Neural cell (in vitro differentiated cells): ENCODE measurements at regions not wholly inside any gene's neighbourhood (a gene's known extent, or its start where the extent isn't known, plus 50 kb on each side); places are given as distances from the start of the nearest gene placed in this dataset.
"Not testable (repeated sequence)": the region's sequence is repeated elsewhere in the genome, so short reads cannot be mapped to it uniquely, and the experiment has no call there.

Source experiments
- CTCF ChIP-seq: fragments of 450-650 bp; IDR thresholded peaks from 2 replicates; pipeline ENCODE4 v1.5.1; 2014; ENCODE audit warnings: antibody characterized with exemption, mild to moderate bottlenecking, moderate library complexity; ENCODE audit not compliant: poor library complexity, severe bottlenecking
- EP300 ChIP-seq: fragments of 450-650 bp; conservative IDR thresholded peaks from 2 replicates; pipeline ENCODE4 v1.6.1; 2014; ENCODE audit warnings: antibody characterized with exemption, mild to moderate bottlenecking, moderate library complexity; ENCODE audit not compliant: poor library complexity, severe bottlenecking
- EZH2 ChIP-seq: fragments of 200-600, 300-800 bp; shearing (Covaris generic), sonication (generic); IDR thresholded peaks from 2 replicates; pipeline ENCODE4 v1.6.1; 2014; ENCODE audit warnings: antibody characterized with exemption, low read length, borderline replicate concordance, mild to moderate bottlenecking; ENCODE audit not compliant: insufficient read depth, poor library complexity, severe bottlenecking
- RAD21 ChIP-seq: fragments of 450-650 bp; conservative IDR thresholded peaks from 2 replicates; pipeline ENCODE4 v1.6.1; 2014; ENCODE audit warnings: antibody characterized with exemption, mild to moderate bottlenecking, moderate library complexity
- REST ChIP-seq: IDR thresholded peaks from 2 replicates; pipeline ENCODE4 v1.6.1; 2012; ENCODE audit warnings: borderline replicate concordance
- TAF1 ChIP-seq: IDR thresholded peaks from 2 replicates; pipeline ENCODE4 v1.6.1; 2012; ENCODE audit warnings: low read depth

- TF ChIP-seq CTCF, REST, RAD21, TAF1, EP300, EZH2: not testable (repeated sequence)
Measured at GRCh38 chr11:98330306-98330705, 690.4 kb upstream of the CNTN5 start.
